ENCODE measurements at regions not wholly inside any gene's neighbourhood (a gene's known extent, or its start where the extent isn't known, plus 50 kb on each side); places are given as distances from the start of the nearest gene placed in this dataset.
"Not testable (repeated sequence)": the region's sequence is repeated elsewhere in the genome, so short reads cannot be mapped to it uniquely, and the experiment has no call there.

DNA sequence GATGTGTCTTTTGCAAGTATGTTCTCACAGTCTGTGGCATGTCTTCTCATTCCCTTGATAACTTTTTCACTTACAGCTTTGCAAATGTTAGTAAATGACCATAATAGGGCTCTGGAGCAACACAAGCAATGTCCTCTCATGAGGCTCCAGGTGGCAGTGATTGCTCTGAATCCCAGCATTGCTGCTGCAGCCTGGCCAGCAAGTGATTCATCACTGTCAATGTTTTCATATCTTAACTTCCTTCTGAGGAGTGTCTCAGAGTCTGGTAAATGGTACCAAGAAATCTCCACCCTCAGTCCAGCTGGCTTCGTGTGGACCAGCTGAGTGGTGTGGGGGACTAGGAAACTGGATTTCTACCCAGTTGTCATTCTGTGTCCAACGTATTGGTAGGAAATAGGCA lies 139.6 kb downstream of the MYLK4 start:
- Histone ChIP-seq H3K36me3 (no peaks in the 10 kb centered on the region), H3K27me3 (no peaks in the 10 kb centered on the region)
- no peak for DNase-seq (ENCODE audit: low spot score)

GRCh38 chr6:2608503-2608902 lies 142.2 kb downstream of the MYLK4 start:
- Histone ChIP-seq H3K4me3 (no peak overlapping the region), H3K9me3 (no peaks in the 10 kb centered on the region), H3K27ac (no peak overlapping the region), H3K27me3 (no peaks in the 10 kb centered on the region), H3K36me3 (no peaks in the 10 kb centered on the region), H3K4me1 (no peaks in the 10 kb centered on the region)
- TF ChIP-seq, protein P1, sequence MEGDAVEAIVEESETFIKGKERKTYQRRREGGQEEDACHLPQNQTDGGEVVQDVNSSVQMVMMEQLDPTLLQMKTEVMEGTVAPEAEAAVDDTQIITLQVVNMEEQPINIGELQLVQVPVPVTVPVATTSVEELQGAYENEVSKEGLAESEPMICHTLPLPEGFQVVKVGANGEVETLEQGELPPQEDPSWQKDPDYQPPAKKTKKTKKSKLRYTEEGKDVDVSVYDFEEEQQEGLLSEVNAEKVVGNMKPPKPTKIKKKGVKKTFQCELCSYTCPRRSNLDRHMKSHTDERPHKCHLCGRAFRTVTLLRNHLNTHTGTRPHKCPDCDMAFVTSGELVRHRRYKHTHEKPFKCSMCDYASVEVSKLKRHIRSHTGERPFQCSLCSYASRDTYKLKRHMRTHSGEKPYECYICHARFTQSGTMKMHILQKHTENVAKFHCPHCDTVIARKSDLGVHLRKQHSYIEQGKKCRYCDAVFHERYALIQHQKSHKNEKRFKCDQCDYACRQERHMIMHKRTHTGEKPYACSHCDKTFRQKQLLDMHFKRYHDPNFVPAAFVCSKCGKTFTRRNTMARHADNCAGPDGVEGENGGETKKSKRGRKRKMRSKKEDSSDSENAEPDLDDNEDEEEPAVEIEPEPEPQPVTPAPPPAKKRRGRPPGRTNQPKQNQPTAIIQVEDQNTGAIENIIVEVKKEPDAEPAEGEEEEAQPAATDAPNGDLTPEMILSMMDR (IDR thresholded peaks at IDR 0.05): no peak
- no peak for DNase-seq (ENCODE audit: low spot score)

More for the DNA sequence above, 139.6 kb downstream of the MYLK4 start:
- no peaks in the 10 kb centered on the region for H3K9me3 ChIP-seq
- H3K4me3 ChIP-seq: no peak overlapping the region
- TF ChIP-seq, protein P1 (IDR thresholded peaks at IDR 0.05): no peak
- H3K4me1 ChIP-seq: no peaks in the 10 kb centered on the region
- no peak overlapping the region for H3K27ac ChIP-seq

- no peaks in the 10 kb centered on the region for H3K9me3 ChIP-seq
- DNase-seq (ENCODE audit: low spot score): no peak
- no peaks in the 10 kb centered on the region for H3K4me1 ChIP-seq
- no peaks in the 10 kb centered on the region for H3K27me3 ChIP-seq
- H3K36me3 ChIP-seq: no peaks in the 10 kb centered on the region
- no peak overlapping the region for H3K27ac ChIP-seq
- no peak overlapping the region for H3K4me3 ChIP-seq
- TF ChIP-seq, protein P1 (IDR thresholded peaks at IDR 0.05): no peak
Observed at GRCh38 chr6:2600363-2600762, 150.4 kb downstream of the MYLK4 start.

DNA sequence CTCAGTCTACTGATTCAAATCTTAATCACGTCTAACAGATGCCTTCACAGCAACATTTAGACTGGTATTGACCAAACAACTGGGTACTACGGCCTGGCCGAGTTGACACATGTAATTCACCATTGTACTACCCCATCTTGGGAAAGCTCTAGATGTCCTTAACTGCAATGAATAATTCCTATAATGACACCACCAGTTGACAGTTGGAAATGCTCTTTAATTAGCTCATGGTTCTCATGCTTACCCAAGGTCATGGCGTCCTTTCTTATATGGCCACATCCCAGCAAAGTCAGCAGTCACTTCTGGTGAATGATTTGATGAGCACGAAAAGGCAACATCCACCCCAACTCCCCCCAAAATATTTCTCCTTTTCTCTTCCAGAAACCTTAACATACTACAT lies 150.9 kb downstream of the MYLK4 start:
- DNase-seq (ENCODE audit: low spot score): no peak
- no peaks in the 10 kb centered on the region for H3K9me3 ChIP-seq
- TF ChIP-seq, protein P1 (IDR thresholded peaks at IDR 0.05): no peak
- no peaks in the 10 kb centered on the region for H3K4me1 ChIP-seq
- H3K27me3 ChIP-seq: no peaks in the 10 kb centered on the region
- H3K4me3 ChIP-seq: no peak overlapping the region
- H3K36me3 ChIP-seq: no peaks in the 10 kb centered on the region
- H3K27ac ChIP-seq: no peak overlapping the region

GRCh38 chr6:2598867-2599266 lies 151.9 kb downstream of the MYLK4 start:
- TF ChIP-seq, protein P1 (IDR thresholded peaks at IDR 0.05): no peak
- no peaks in the 10 kb centered on the region for H3K36me3 ChIP-seq
- no peak overlapping the region for H3K27ac ChIP-seq
- no peaks in the 10 kb centered on the region for H3K9me3 ChIP-seq
- H3K4me3 ChIP-seq: no peak overlapping the region
- no peak for DNase-seq (ENCODE audit: low spot score)
- H3K4me1 ChIP-seq: no peaks in the 10 kb centered on the region
- H3K27me3 ChIP-seq: no peaks in the 10 kb centered on the region

DNA sequence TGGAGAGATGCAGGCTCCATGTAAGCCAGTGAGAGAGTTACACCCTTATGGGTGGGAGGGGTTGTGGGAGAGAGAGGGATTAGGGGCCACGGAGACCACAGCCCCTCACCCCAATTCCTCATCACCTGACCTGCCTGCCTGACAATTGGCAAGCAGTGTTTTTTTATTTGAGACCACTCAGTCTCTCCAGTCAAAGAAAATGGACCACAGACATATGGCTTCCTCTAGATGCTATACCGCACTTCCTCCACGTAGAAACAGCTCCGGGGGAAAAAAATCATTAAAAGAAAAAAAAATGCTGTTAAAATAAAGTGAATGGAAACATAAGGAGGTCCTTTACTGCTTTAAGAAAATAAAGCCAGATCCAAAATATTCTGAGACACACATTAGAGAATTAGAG lies 152.7 kb downstream of the MYLK4 start:
- no peaks in the 10 kb centered on the region for H3K36me3 ChIP-seq
- H3K27me3 ChIP-seq: no peaks in the 10 kb centered on the region
- H3K4me3 ChIP-seq: no peak overlapping the region
- TF ChIP-seq, protein P1 (IDR thresholded peaks at IDR 0.05): no peak
- no peaks in the 10 kb centered on the region for H3K9me3 ChIP-seq
- no peaks in the 10 kb centered on the region for H3K4me1 ChIP-seq
- no peak overlapping the region for H3K27ac ChIP-seq
- DNase-seq (ENCODE audit: low spot score): no peak

DNA sequence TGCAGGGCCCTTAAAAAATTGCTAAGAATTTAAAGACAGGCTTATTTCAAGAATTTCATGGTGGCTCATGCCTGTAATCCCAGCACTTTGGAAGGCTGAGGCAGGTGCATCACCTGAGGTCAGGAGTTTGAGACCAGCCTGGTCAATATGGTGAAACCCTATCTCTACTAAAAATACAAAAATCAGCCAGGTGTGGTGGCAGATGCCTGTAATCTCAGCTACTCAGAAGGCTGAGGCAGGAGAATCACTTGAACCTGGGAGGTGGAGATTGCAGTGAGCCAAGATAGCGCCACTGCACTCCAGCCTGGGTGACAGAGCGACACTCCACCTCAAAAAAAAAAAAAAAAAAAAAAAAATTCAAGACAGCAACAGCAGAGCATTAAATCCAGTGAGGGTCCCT lies 153.3 kb downstream of the MYLK4 start:
- not testable (repeated sequence) for H3K27me3 ChIP-seq; H3K36me3 ChIP-seq; H3K4me3 ChIP-seq; H3K9me3 ChIP-seq; H3K27ac ChIP-seq; DNase-seq (ENCODE audit: low spot score); H3K4me1 ChIP-seq
